ENCODE measurements at regions not wholly inside any gene's neighbourhood (a gene's known extent, or its start where the extent isn't known, plus 50 kb on each side); places are given as distances from the start of the nearest gene placed in this dataset.
"Not testable (repeated sequence)": the region's sequence is repeated elsewhere in the genome, so short reads cannot be mapped to it uniquely, and the experiment has no call there.

GRCh38 chr4:147139455-147140198, 194.0 kb upstream of the TTC29 start:
- H3K27me3 Mint-ChIP-seq = peaks cover 22% of the 10 kb centered on the region
- DNase-seq = no peak
- no peak overlapping the region for H3K4me3 Mint-ChIP-seq
- H3K27ac Mint-ChIP-seq = no peak overlapping the region
- no peaks in the 10 kb centered on the region for H3K9me3 Mint-ChIP-seq
- no peaks in the 10 kb centered on the region for H3K4me1 Mint-ChIP-seq
- no peaks in the 10 kb centered on the region for H3K36me3 Mint-ChIP-seq

GRCh38 chr4:147151763-147152162, 206.1 kb upstream of the TTC29 start:
- H3K4me3 Mint-ChIP-seq = no peak overlapping the region
- DNase-seq = no peak
- no peak overlapping the region for H3K27ac Mint-ChIP-seq
- H3K4me1 Mint-ChIP-seq = no peaks in the 10 kb centered on the region
- H3K9me3 Mint-ChIP-seq = no peaks in the 10 kb centered on the region
- H3K36me3 Mint-ChIP-seq = no peaks in the 10 kb centered on the region
- peaks cover 22% of the 10 kb centered on the region for H3K27me3 Mint-ChIP-seq

GRCh38 chr4:147157860-147158701, 212.4 kb upstream of the TTC29 start:
- H3K27me3 Mint-ChIP-seq = peaks cover 28% of the 10 kb centered on the region
- no peaks in the 10 kb centered on the region for H3K36me3 Mint-ChIP-seq
- H3K4me3 Mint-ChIP-seq = no peak overlapping the region
- H3K4me1 Mint-ChIP-seq = no peaks in the 10 kb centered on the region
- no peaks in the 10 kb centered on the region for H3K9me3 Mint-ChIP-seq
- no peak overlapping the region for H3K27ac Mint-ChIP-seq
- DNase-seq = no peak

GRCh38 chr4:147160908-147161513, 215.3 kb upstream of the TTC29 start:
- DNase-seq = no peak
- H3K4me3 Mint-ChIP-seq = no peak overlapping the region
- H3K4me1 Mint-ChIP-seq = no peaks in the 10 kb centered on the region
- no peaks in the 10 kb centered on the region for H3K9me3 Mint-ChIP-seq
- H3K27ac Mint-ChIP-seq = no peak overlapping the region
- H3K36me3 Mint-ChIP-seq = no peaks in the 10 kb centered on the region
- H3K27me3 Mint-ChIP-seq = peaks cover 27% of the 10 kb centered on the region

- Mint-ChIP-seq H3K9me3 (no peaks in the 10 kb centered on the region), H3K27ac (no peak overlapping the region), H3K4me1 (no peaks in the 10 kb centered on the region), H3K4me3 (no peak overlapping the region), H3K27me3 (peaks cover 23% of the 10 kb centered on the region), H3K36me3 (no peaks in the 10 kb centered on the region)
- DNase-seq = no peak
These were observed 217.6 kb upstream of the TTC29 start for GRCh38 chr4:147163311-147163710.

- not testable (repeated sequence) for H3K4me1 Mint-ChIP-seq, H3K36me3 Mint-ChIP-seq, DNase-seq, H3K4me3 Mint-ChIP-seq, H3K27ac Mint-ChIP-seq, H3K9me3 Mint-ChIP-seq
- H3K27me3 Mint-ChIP-seq = peaks cover 20% of the 10 kb centered on the region
These were observed 222.5 kb upstream of the TTC29 start for GRCh38 chr4:147168200-147168599.

- H3K27ac Mint-ChIP-seq = no peak overlapping the region
- peaks cover 14% of the 10 kb centered on the region for H3K27me3 Mint-ChIP-seq
These were observed 227.7 kb upstream of the TTC29 start for GRCh38 chr4:147173322-147173721.

GRCh38 chr4:147173797-147174432, 228.3 kb upstream of the TTC29 start:
- Mint-ChIP-seq H3K4me1 (no peaks in the 10 kb centered on the region), H3K36me3 (no peaks in the 10 kb centered on the region)

More at GRCh38 chr4:147173322-147173721, 227.7 kb upstream of the TTC29 start:
- DNase-seq = no peak
- Mint-ChIP-seq H3K4me1 (no peaks in the 10 kb centered on the region), H3K9me3 (no peaks in the 10 kb centered on the region), H3K36me3 (no peaks in the 10 kb centered on the region), H3K4me3 (no peak overlapping the region)

GRCh38 chr4:147174591-147174990, 228.9 kb upstream of the TTC29 start:
- no peak for DNase-seq
- H3K4me3 Mint-ChIP-seq = no peak overlapping the region
- H3K36me3 Mint-ChIP-seq = no peaks in the 10 kb centered on the region
- H3K27me3 Mint-ChIP-seq = peaks cover 14% of the 10 kb centered on the region
- no peaks in the 10 kb centered on the region for H3K9me3 Mint-ChIP-seq
- H3K27ac Mint-ChIP-seq = no peak overlapping the region
- no peaks in the 10 kb centered on the region for H3K4me1 Mint-ChIP-seq

More at GRCh38 chr4:147173797-147174432, 228.3 kb upstream of the TTC29 start:
- Mint-ChIP-seq H3K9me3 (no peaks in the 10 kb centered on the region), H3K27ac (no peak overlapping the region), H3K27me3 (peaks cover 14% of the 10 kb centered on the region), H3K4me3 (no peak overlapping the region)
- DNase-seq = no peak

- no peaks in the 10 kb centered on the region for H3K9me3 Mint-ChIP-seq
- H3K36me3 Mint-ChIP-seq = no peaks in the 10 kb centered on the region
- H3K4me1 Mint-ChIP-seq = no peaks in the 10 kb centered on the region
- H3K27ac Mint-ChIP-seq = no peak overlapping the region
- DNase-seq = no peak
- H3K4me3 Mint-ChIP-seq = no peak overlapping the region
- H3K27me3 Mint-ChIP-seq = peaks cover 11% of the 10 kb centered on the region
These were observed 229.9 kb upstream of the TTC29 start for GRCh38 chr4:147175460-147176025.

GRCh38 chr4:147182041-147182440, 236.4 kb upstream of the TTC29 start:
- no peak overlapping the region for H3K27ac Mint-ChIP-seq
- no peak for DNase-seq
- H3K4me3 Mint-ChIP-seq = no peak overlapping the region
- H3K4me1 Mint-ChIP-seq = no peaks in the 10 kb centered on the region
- no peaks in the 10 kb centered on the region for H3K36me3 Mint-ChIP-seq
- peaks cover 2% of the 10 kb centered on the region for H3K9me3 Mint-ChIP-seq
- no peaks in the 10 kb centered on the region for H3K27me3 Mint-ChIP-seq

- H3K27me3 Mint-ChIP-seq = peaks cover 3% of the 10 kb centered on the region
- H3K4me1 Mint-ChIP-seq = no peaks in the 10 kb centered on the region
- no peak for DNase-seq
- H3K9me3 Mint-ChIP-seq = peaks cover 9% of the 10 kb centered on the region
- no peak overlapping the region for H3K27ac Mint-ChIP-seq
- no peaks in the 10 kb centered on the region for H3K36me3 Mint-ChIP-seq
- no peak overlapping the region for H3K4me3 Mint-ChIP-seq
These were observed 247.0 kb upstream of the TTC29 start for GRCh38 chr4:147192679-147193078.

GRCh38 chr4:147194114-147194513, 248.4 kb upstream of the TTC29 start:
- no peak for DNase-seq
- H3K4me1 Mint-ChIP-seq = no peaks in the 10 kb centered on the region
- H3K27me3 Mint-ChIP-seq = peaks cover 4% of the 10 kb centered on the region
- H3K4me3 Mint-ChIP-seq = no peak overlapping the region
- H3K9me3 Mint-ChIP-seq = no peaks in the 10 kb centered on the region
- H3K27ac Mint-ChIP-seq = no peak overlapping the region
- no peaks in the 10 kb centered on the region for H3K36me3 Mint-ChIP-seq

- no peak for DNase-seq
- peaks cover 4% of the 10 kb centered on the region for H3K27me3 Mint-ChIP-seq
- no peak overlapping the region for H3K27ac Mint-ChIP-seq
- H3K4me3 Mint-ChIP-seq = no peak overlapping the region
- no peaks in the 10 kb centered on the region for H3K4me1 Mint-ChIP-seq
- H3K36me3 Mint-ChIP-seq = no peaks in the 10 kb centered on the region
- no peaks in the 10 kb centered on the region for H3K9me3 Mint-ChIP-seq
These were observed 248.9 kb upstream of the TTC29 start for GRCh38 chr4:147194604-147195003.

GRCh38 chr4:147195386-147195785, 249.7 kb upstream of the TTC29 start:
- no peak for DNase-seq
- Mint-ChIP-seq H3K27me3 (peaks cover 4% of the 10 kb centered on the region), H3K36me3 (no peaks in the 10 kb centered on the region), H3K27ac (no peak overlapping the region), H3K4me3 (no peak overlapping the region), H3K4me1 (no peaks in the 10 kb centered on the region), H3K9me3 (no peaks in the 10 kb centered on the region)
